DND-41 (cell line): ENCODE measurements at regions not wholly inside any gene's neighbourhood (a gene's known extent, or its start where the extent isn't known, plus 50 kb on each side); places are given as distances from the start of the nearest gene placed in this dataset.

Source experiments
- ATAC-seq: fragments of 200-7000 bp; cut with Tn5 transposase; 3 replicates; pipeline ENCODE4 v1.9.1; 2021; ENCODE audit warnings: low read depth; ENCODE audit not compliant: insufficient read depth
- DNase-seq: peaks from one replicate; pipeline ENCODE4 v3.0.0-alpha.2; 2020
- H2AFZ ChIP-seq: 2 replicates; pipeline ENCODE4 v1.6.0; 2012; ENCODE audit warnings: low read depth, low read length
- H3K27ac ChIP-seq: 2 replicates; pipeline ENCODE4 v1.5.1; 2012; ENCODE audit warnings: low read length, inconsistent platforms
- H3K27me3 ChIP-seq: fragments of 200-600 bp; sonication (generic); 2 replicates; pipeline ENCODE4 v1.6.0; 2012; ENCODE audit warnings: low read length, mild to moderate bottlenecking, inconsistent platforms; ENCODE audit not compliant: insufficient read depth, poor library complexity
- H3K36me3 ChIP-seq: 2 replicates; pipeline ENCODE4 v1.5.1; 2012; ENCODE audit warnings: low read length, inconsistent platforms; ENCODE audit not compliant: insufficient read depth
- H3K4me1 ChIP-seq: 2 replicates; pipeline ENCODE4 v1.5.1; 2012; ENCODE audit warnings: mild to moderate bottlenecking, low read length; ENCODE audit not compliant: insufficient read depth
- H3K4me2 ChIP-seq: 2 replicates; pipeline ENCODE4 v1.6.0; 2012; ENCODE audit warnings: mild to moderate bottlenecking, moderate library complexity, low read length, inconsistent platforms; ENCODE audit not compliant: insufficient read depth
- H3K4me3 ChIP-seq, 2 experiments: fragments of 200-600 bp in 1 of 2; shearing (Covaris generic) in 1 of 2; 2 replicates each; pipeline ENCODE4 v1.5.1; 2012 to 2016; ENCODE audit warnings: inconsistent platforms in 2 of 2, low read length in 2 of 2, mild to moderate bottlenecking in 2 of 2, low read depth in 1 of 2, moderate library complexity in 1 of 2
- H3K79me2 ChIP-seq: 2 replicates; pipeline ENCODE4 v1.6.0; 2012; ENCODE audit warnings: low read length, inconsistent platforms; ENCODE audit not compliant: insufficient read depth
- H3K9ac ChIP-seq: 2 replicates; pipeline ENCODE4 v1.6.0; 2012; ENCODE audit warnings: low read depth, mild to moderate bottlenecking, inconsistent platforms, low read length, moderate library complexity
- H3K9me3 ChIP-seq: 2 replicates; pipeline ENCODE4 v1.5.1; 2012; ENCODE audit warnings: low read length, moderate library complexity, mild to moderate bottlenecking, inconsistent platforms; ENCODE audit not compliant: insufficient read depth, severe bottlenecking
- H4K20me1 ChIP-seq: 2 replicates; pipeline ENCODE4 v1.6.0; 2012; ENCODE audit warnings: low read length; ENCODE audit not compliant: insufficient read depth
- CTCF ChIP-seq: IDR thresholded peaks from 2 replicates; pipeline ENCODE4 v1.5.1; 2012; ENCODE audit warnings: borderline replicate concordance, low read length, moderate library complexity, mild to moderate bottlenecking; ENCODE audit not compliant: poor library complexity, severe bottlenecking; ENCODE audit errors: extremely low read depth
- EZH2 ChIP-seq: IDR thresholded peaks from 3 replicates; pipeline ENCODE4 v1.6.1; 2012; ENCODE audit warnings: borderline replicate concordance, low read depth, mild to moderate bottlenecking, moderate library complexity, low read length, inconsistent platforms; ENCODE audit not compliant: severe bottlenecking

GRCh38 chr12:19710811-19711793, 271.8 kb downstream of the AEBP2 start:
- H3K9me3 ChIP-seq, result no peaks in the 10 kb centered on the region
- TF ChIP-seq CTCF, result no peak
- TF ChIP-seq EZH2, result no peak
- no peaks in the 10 kb centered on the region for H3K36me3 ChIP-seq
- H3K9ac ChIP-seq, result no peak overlapping the region
- H3K4me2 ChIP-seq, result no peak overlapping the region
- DNase-seq (no peak), ATAC-seq (no peak)
- H3K27me3 ChIP-seq, result no peaks in the 10 kb centered on the region
- no peaks in the 10 kb centered on the region for H4K20me1 ChIP-seq
- no peak overlapping the region for H3K4me3 ChIP-seq
- no peaks in the 10 kb centered on the region for H3K4me1 ChIP-seq
- H2AFZ ChIP-seq, result no peak overlapping the region
- no peaks in the 10 kb centered on the region for H3K79me2 ChIP-seq
- no peak overlapping the region for H3K27ac ChIP-seq

GRCh38 chr12:19712041-19712440, 272.7 kb downstream of the AEBP2 start:
- DNase-seq, result no peak
- H2AFZ ChIP-seq, result no peak overlapping the region
- no peak for ATAC-seq
- no peaks in the 10 kb centered on the region for H3K79me2 ChIP-seq
- H3K27ac ChIP-seq, result no peak overlapping the region
- H3K27me3 ChIP-seq, result no peaks in the 10 kb centered on the region
- H3K9me3 ChIP-seq, result no peaks in the 10 kb centered on the region
- no peaks in the 10 kb centered on the region for H4K20me1 ChIP-seq
- H3K9ac ChIP-seq, result no peak overlapping the region
- no peak overlapping the region for H3K4me3 ChIP-seq
- H3K4me2 ChIP-seq, result no peak overlapping the region
- H3K36me3 ChIP-seq, result no peaks in the 10 kb centered on the region
- no peaks in the 10 kb centered on the region for H3K4me1 ChIP-seq
- TF ChIP-seq EZH2, result no peak
- TF ChIP-seq CTCF, result no peak

GRCh38 chr12:19718401-19718800, 279.1 kb downstream of the AEBP2 start:
- no peak for DNase-seq
- H3K9me3 ChIP-seq, result no peaks in the 10 kb centered on the region
- no peaks in the 10 kb centered on the region for H4K20me1 ChIP-seq
- no peak overlapping the region for H3K9ac ChIP-seq
- H3K4me2 ChIP-seq, result no peak overlapping the region
- no peaks in the 10 kb centered on the region for H3K4me1 ChIP-seq
- H2AFZ ChIP-seq, result no peak overlapping the region
- no peaks in the 10 kb centered on the region for H3K27me3 ChIP-seq
- no peak overlapping the region for H3K27ac ChIP-seq
- no peaks in the 10 kb centered on the region for H3K36me3 ChIP-seq
- H3K79me2 ChIP-seq, result no peaks in the 10 kb centered on the region
- ATAC-seq, result no peak
- H3K4me3 ChIP-seq, result no peak overlapping the region
- TF ChIP-seq EZH2 (no peak), CTCF (no peak)
